ENCODE measurements at regions not wholly inside any gene's neighbourhood (a gene's known extent, or its start where the extent isn't known, plus 50 kb on each side); places are given as distances from the start of the nearest gene placed in this dataset.

GRCh38 chr18:43665105-43665788, 388.0 kb upstream of the SYT4 start:
- no peak overlapping the region for H3K4me3 Mint-ChIP-seq
- no peaks in the 10 kb centered on the region for H3K9me3 Mint-ChIP-seq
- H3K4me1 Mint-ChIP-seq, result no peaks in the 10 kb centered on the region
- H3K36me3 Mint-ChIP-seq, result no peaks in the 10 kb centered on the region
- no peaks in the 10 kb centered on the region for H3K27me3 Mint-ChIP-seq
- H3K27ac Mint-ChIP-seq, result no peak overlapping the region

- Mint-ChIP-seq H3K9me3 (no peaks in the 10 kb centered on the region), H3K27me3 (no peaks in the 10 kb centered on the region), H3K36me3 (no peaks in the 10 kb centered on the region), H3K4me1 (no peaks in the 10 kb centered on the region), H3K4me3 (no peak overlapping the region), H3K27ac (no peak overlapping the region)
Observed at GRCh38 chr18:43668866-43669265, 391.6 kb upstream of the SYT4 start.

- no peak overlapping the region for H3K27ac Mint-ChIP-seq
- H3K4me3 Mint-ChIP-seq, result no peak overlapping the region
- H3K36me3 Mint-ChIP-seq, result no peaks in the 10 kb centered on the region
- H3K27me3 Mint-ChIP-seq, result no peaks in the 10 kb centered on the region
- H3K4me1 Mint-ChIP-seq, result no peaks in the 10 kb centered on the region
- H3K9me3 Mint-ChIP-seq, result no peaks in the 10 kb centered on the region
Observed at GRCh38 chr18:43671431-43671830, 394.1 kb upstream of the SYT4 start.

GRCh38 chr18:43680096-43680495, 402.8 kb upstream of the SYT4 start:
- Mint-ChIP-seq H3K4me1 (no peaks in the 10 kb centered on the region), H3K27me3 (peaks cover 3% of the 10 kb centered on the region), H3K36me3 (peaks cover 2% of the 10 kb centered on the region), H3K27ac (no peak overlapping the region), H3K4me3 (no peak overlapping the region), H3K9me3 (peaks cover 0 to 1% (median 0%) of the 10 kb centered on the region in 3 donors)

- Mint-ChIP-seq H3K27ac (no peak overlapping the region), H3K27me3 (peaks cover 3% of the 10 kb centered on the region), H3K9me3 (peaks cover 0 to 1% (median 0%) of the 10 kb centered on the region in 3 donors), H3K36me3 (peaks cover 2% of the 10 kb centered on the region), H3K4me1 (no peaks in the 10 kb centered on the region), H3K4me3 (no peak overlapping the region)
Observed at GRCh38 chr18:43681661-43682060, 404.4 kb upstream of the SYT4 start.

GRCh38 chr18:43682196-43682595, 404.9 kb upstream of the SYT4 start:
- peaks cover 2% of the 10 kb centered on the region for H3K36me3 Mint-ChIP-seq
- no peaks in the 10 kb centered on the region for H3K4me1 Mint-ChIP-seq
- H3K9me3 Mint-ChIP-seq, result peaks cover 0 to under 1% (median 0%) of the 10 kb centered on the region in 3 donors
- no peak overlapping the region for H3K27ac Mint-ChIP-seq
- no peak overlapping the region for H3K4me3 Mint-ChIP-seq
- H3K27me3 Mint-ChIP-seq, result peaks cover 3% of the 10 kb centered on the region

GRCh38 chr18:43686709-43687108, 409.4 kb upstream of the SYT4 start:
- no peaks in the 10 kb centered on the region for H3K27me3 Mint-ChIP-seq
- no peaks in the 10 kb centered on the region for H3K4me1 Mint-ChIP-seq
- H3K4me3 Mint-ChIP-seq, result no peak overlapping the region

GRCh38 chr18:43692099-43692690, 414.9 kb upstream of the SYT4 start:
- Mint-ChIP-seq H3K4me1 (no peaks in the 10 kb centered on the region), H3K27ac (no peak overlapping the region), H3K4me3 (no peak overlapping the region), H3K27me3 (no peaks in the 10 kb centered on the region), H3K36me3 (peaks cover 1% of the 10 kb centered on the region), H3K9me3 (peaks cover 0 to 7% (median 5%) of the 10 kb centered on the region in 3 donors)

More at GRCh38 chr18:43686709-43687108, 409.4 kb upstream of the SYT4 start:
- peaks cover 3% of the 10 kb centered on the region for H3K36me3 Mint-ChIP-seq
- H3K9me3 Mint-ChIP-seq, result peaks cover 0 to 3% (median 0%) of the 10 kb centered on the region in 3 donors
- H3K27ac Mint-ChIP-seq, result no peak overlapping the region

GRCh38 chr18:43702399-43702798, 425.1 kb upstream of the SYT4 start:
- Mint-ChIP-seq H3K27ac (no peak overlapping the region), H3K27me3 (peaks cover 1% of the 10 kb centered on the region), H3K36me3 (no peaks in the 10 kb centered on the region), H3K4me3 (no peak overlapping the region), H3K9me3 (no peaks in the 10 kb centered on the region), H3K4me1 (no peaks in the 10 kb centered on the region)

- Mint-ChIP-seq H3K4me3 (no peak overlapping the region), H3K4me1 (no peaks in the 10 kb centered on the region), H3K27ac (no peak overlapping the region), H3K36me3 (no peaks in the 10 kb centered on the region), H3K9me3 (no peaks in the 10 kb centered on the region), H3K27me3 (peaks cover 1% of the 10 kb centered on the region)
Observed at GRCh38 chr18:43703050-43703449, 425.8 kb upstream of the SYT4 start.

- Mint-ChIP-seq H3K27ac (no peak overlapping the region), H3K27me3 (no peaks in the 10 kb centered on the region), H3K4me1 (no peaks in the 10 kb centered on the region), H3K9me3 (no peaks in the 10 kb centered on the region), H3K4me3 (no peak overlapping the region), H3K36me3 (no peaks in the 10 kb centered on the region)
Observed at GRCh38 chr18:43705850-43706249, 428.6 kb upstream of the SYT4 start.

GRCh38 chr18:43710135-43710534, 432.8 kb upstream of the SYT4 start:
- H3K36me3 Mint-ChIP-seq, result no peaks in the 10 kb centered on the region
- no peaks in the 10 kb centered on the region for H3K27me3 Mint-ChIP-seq
- H3K4me3 Mint-ChIP-seq, result no peak overlapping the region
- no peaks in the 10 kb centered on the region for H3K4me1 Mint-ChIP-seq
- peaks cover 2 to 3% (median 3%) of the 10 kb centered on the region in 3 donors for H3K9me3 Mint-ChIP-seq
- no peak overlapping the region for H3K27ac Mint-ChIP-seq

- no peak overlapping the region for H3K27ac Mint-ChIP-seq
- H3K4me3 Mint-ChIP-seq, result no peak overlapping the region
- no peaks in the 10 kb centered on the region for H3K4me1 Mint-ChIP-seq
- H3K27me3 Mint-ChIP-seq, result no peaks in the 10 kb centered on the region
- peaks cover 2 to 3% (median 3%) of the 10 kb centered on the region in 3 donors for H3K9me3 Mint-ChIP-seq
- H3K36me3 Mint-ChIP-seq, result no peaks in the 10 kb centered on the region
Observed at GRCh38 chr18:43714343-43715010, 437.2 kb upstream of the SYT4 start.

GRCh38 chr18:43719267-43719795, 442.0 kb upstream of the SYT4 start:
- peaks cover 8 to 11% (median 10%) of the 10 kb centered on the region in 3 donors for H3K9me3 Mint-ChIP-seq
- H3K27me3 Mint-ChIP-seq, result no peaks in the 10 kb centered on the region
- H3K4me1 Mint-ChIP-seq, result no peaks in the 10 kb centered on the region
- no peak overlapping the region for H3K27ac Mint-ChIP-seq
- H3K36me3 Mint-ChIP-seq, result no peaks in the 10 kb centered on the region
- no peak overlapping the region for H3K4me3 Mint-ChIP-seq

- H3K27me3 Mint-ChIP-seq, result no peaks in the 10 kb centered on the region
- H3K4me1 Mint-ChIP-seq, result no peaks in the 10 kb centered on the region
- H3K36me3 Mint-ChIP-seq, result no peaks in the 10 kb centered on the region
- H3K4me3 Mint-ChIP-seq, result no peak overlapping the region
- no peak overlapping the region for H3K27ac Mint-ChIP-seq
- peaks cover 5 to 15% (median 14%) of the 10 kb centered on the region in 3 donors for H3K9me3 Mint-ChIP-seq
Observed at GRCh38 chr18:43720041-43720440, 442.8 kb upstream of the SYT4 start.
